ENCODE measurements at regions not wholly inside any gene's neighbourhood (a gene's known extent, or its start where the extent isn't known, plus 50 kb on each side); places are given as distances from the start of the nearest gene placed in this dataset.
A peak's percentile ranks its signal among the peaks of the same experiment; 100 is the strongest.

DNA sequence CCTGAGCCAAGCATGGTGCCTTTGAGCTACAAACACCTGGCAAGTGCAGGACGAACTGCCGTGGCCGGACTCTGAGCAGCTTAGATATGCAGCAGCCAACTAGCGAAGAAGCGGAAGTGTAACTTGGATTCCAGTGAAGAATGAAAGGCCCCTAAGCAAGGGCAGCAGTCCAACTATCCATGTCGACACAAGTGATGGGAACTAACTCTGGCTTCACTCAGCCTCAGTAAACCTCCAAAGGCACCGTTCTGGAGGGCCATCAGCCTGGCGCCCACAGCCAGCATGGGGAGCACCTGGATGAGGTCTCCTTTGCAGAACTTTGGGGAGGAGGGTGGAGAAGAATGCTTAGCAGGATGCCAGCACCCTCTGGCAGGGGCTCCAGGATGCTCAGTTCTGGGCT is 78.4 kb upstream of the MLN start:
- no peaks in the 10 kb centered on the region for H3K36me3 ChIP-seq (ENCODE audit: control insufficient read depth in 2 of 3, insufficient read depth in 3 of 3, low read length in 3 of 3)
- no peak overlapping the region for H3K27ac ChIP-seq (ENCODE audit: low read depth in 2 of 2, low read length in 2 of 2)
- TF ChIP-seq, protein P1, sequence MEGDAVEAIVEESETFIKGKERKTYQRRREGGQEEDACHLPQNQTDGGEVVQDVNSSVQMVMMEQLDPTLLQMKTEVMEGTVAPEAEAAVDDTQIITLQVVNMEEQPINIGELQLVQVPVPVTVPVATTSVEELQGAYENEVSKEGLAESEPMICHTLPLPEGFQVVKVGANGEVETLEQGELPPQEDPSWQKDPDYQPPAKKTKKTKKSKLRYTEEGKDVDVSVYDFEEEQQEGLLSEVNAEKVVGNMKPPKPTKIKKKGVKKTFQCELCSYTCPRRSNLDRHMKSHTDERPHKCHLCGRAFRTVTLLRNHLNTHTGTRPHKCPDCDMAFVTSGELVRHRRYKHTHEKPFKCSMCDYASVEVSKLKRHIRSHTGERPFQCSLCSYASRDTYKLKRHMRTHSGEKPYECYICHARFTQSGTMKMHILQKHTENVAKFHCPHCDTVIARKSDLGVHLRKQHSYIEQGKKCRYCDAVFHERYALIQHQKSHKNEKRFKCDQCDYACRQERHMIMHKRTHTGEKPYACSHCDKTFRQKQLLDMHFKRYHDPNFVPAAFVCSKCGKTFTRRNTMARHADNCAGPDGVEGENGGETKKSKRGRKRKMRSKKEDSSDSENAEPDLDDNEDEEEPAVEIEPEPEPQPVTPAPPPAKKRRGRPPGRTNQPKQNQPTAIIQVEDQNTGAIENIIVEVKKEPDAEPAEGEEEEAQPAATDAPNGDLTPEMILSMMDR (IDR thresholded peaks at IDR 0.05; ENCODE audit: borderline replicate concordance, extremely low read depth, insufficient read depth) = no peak
- DNase-seq (no peak), FAIRE-seq (no peak)
- no peaks in the 10 kb centered on the region for H3K4me1 ChIP-seq (ENCODE audit: control insufficient read depth in 2 of 3, insufficient read depth in 2 of 3, low read depth in 1 of 3, low read length in 3 of 3)
- H3K9me3 ChIP-seq (ENCODE audit: control insufficient read depth in 2 of 3, insufficient read depth in 1 of 3, low read length in 3 of 3) = no peaks in the 10 kb centered on the region
- intact Hi-C loops (cut with DNase I) = no loop called here
- H3K9ac ChIP-seq (ENCODE audit: low read length in 3 of 3) = no peak overlapping the region
- no peaks in the 10 kb centered on the region for H3K27me3 ChIP-seq (ENCODE audit: control insufficient read depth, insufficient read depth, low read length)
- H3K4me3 ChIP-seq (ENCODE audit: low read length in 3 of 3) = no peak overlapping the region

DNA sequence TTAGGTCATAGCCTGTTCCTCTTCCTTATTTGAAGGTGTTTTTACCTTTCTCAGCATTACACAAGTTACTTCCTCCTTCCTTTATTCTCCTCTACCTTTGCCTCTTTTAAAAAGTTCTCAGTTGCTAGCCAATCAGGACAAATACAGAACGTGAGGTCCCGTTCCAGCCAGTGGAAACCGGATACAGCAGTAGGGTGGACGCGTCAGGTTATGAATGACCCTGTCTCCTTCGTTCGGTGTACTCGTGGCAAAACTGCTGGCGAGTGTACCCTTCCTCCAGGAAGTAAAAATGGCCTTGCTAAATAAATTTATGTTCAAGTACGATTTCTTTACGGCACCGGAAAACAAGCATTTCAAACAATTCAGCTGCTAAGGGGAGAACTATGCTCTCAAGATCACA is 77.0 kb upstream of the MLN start:
- H3K27ac ChIP-seq (ENCODE audit: low read depth in 2 of 2, low read length in 2 of 2) = no peak overlapping the region
- H3K9ac ChIP-seq (ENCODE audit: low read length in 3 of 3) = no peak overlapping the region
- intact Hi-C loops (cut with DNase I) = no loop called here
- no peak for FAIRE-seq
- TF ChIP-seq, protein P1 (IDR thresholded peaks at IDR 0.05; ENCODE audit: borderline replicate concordance, extremely low read depth, insufficient read depth) = no peak
- no peak overlapping the region for H3K4me3 ChIP-seq (ENCODE audit: low read length in 3 of 3)
- no peaks in the 10 kb centered on the region for H3K9me3 ChIP-seq (ENCODE audit: control insufficient read depth in 2 of 3, insufficient read depth in 1 of 3, low read length in 3 of 3)
- no peaks in the 10 kb centered on the region for H3K27me3 ChIP-seq (ENCODE audit: control insufficient read depth, insufficient read depth, low read length)
- peak in 4 of 5 donors; percentile 14 to 58 (median 38) for DNase-seq
- no peaks in the 10 kb centered on the region for H3K4me1 ChIP-seq (ENCODE audit: control insufficient read depth in 2 of 3, insufficient read depth in 2 of 3, low read depth in 1 of 3, low read length in 3 of 3)
- H3K36me3 ChIP-seq (ENCODE audit: control insufficient read depth in 2 of 3, insufficient read depth in 3 of 3, low read length in 3 of 3) = no peaks in the 10 kb centered on the region

DNA sequence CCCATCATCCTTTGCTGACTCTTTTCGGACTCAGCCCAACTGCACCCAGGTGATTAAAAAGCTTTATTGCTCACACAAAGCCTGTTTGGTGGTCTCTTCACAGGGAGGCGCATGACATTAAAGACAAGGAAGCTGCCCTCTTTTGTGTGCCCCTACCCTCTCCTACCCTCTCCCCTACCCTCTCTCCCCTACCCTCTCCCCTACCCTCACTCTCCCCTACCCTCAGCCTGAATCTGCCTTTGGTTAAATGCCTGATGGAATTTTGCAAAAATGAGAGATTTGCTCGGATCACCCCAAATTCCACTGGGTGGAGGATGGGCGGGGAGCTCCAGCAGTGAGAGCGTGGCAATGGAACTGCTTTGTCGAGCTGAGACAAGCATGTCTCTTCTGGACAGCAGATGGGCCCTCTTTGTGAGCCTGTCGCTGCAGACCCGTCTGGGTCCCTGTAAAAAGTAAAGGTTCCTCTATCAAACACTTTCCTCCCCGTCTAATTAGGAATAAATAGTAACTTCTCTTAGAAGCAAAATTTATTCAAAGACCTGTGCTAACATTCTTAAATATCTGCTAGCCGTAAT is 76.4 kb upstream of the MLN start:
- intact Hi-C loops (cut with DNase I) = no loop called here
- Histone ChIP-seq H3K27ac (ENCODE audit: low read depth in 2 of 2, low read length in 2 of 2) (no peak overlapping the region), H3K4me1 (ENCODE audit: control insufficient read depth in 2 of 3, insufficient read depth in 2 of 3, low read depth in 1 of 3, low read length in 3 of 3) (no peaks in the 10 kb centered on the region), H3K36me3 (ENCODE audit: control insufficient read depth in 2 of 3, insufficient read depth in 3 of 3, low read length in 3 of 3) (no peaks in the 10 kb centered on the region), H3K27me3 (ENCODE audit: control insufficient read depth, insufficient read depth, low read length) (no peaks in the 10 kb centered on the region), H3K4me3 (ENCODE audit: low read length in 3 of 3) (no peak overlapping the region), H3K9me3 (ENCODE audit: control insufficient read depth in 2 of 3, insufficient read depth in 1 of 3, low read length in 3 of 3) (no peaks in the 10 kb centered on the region), H3K9ac (ENCODE audit: low read length in 3 of 3) (no peak overlapping the region)
- DNase-seq = no peak
- no peak for FAIRE-seq
- TF ChIP-seq, protein P1 (IDR thresholded peaks at IDR 0.05; ENCODE audit: borderline replicate concordance, extremely low read depth, insufficient read depth) = no peak

DNA sequence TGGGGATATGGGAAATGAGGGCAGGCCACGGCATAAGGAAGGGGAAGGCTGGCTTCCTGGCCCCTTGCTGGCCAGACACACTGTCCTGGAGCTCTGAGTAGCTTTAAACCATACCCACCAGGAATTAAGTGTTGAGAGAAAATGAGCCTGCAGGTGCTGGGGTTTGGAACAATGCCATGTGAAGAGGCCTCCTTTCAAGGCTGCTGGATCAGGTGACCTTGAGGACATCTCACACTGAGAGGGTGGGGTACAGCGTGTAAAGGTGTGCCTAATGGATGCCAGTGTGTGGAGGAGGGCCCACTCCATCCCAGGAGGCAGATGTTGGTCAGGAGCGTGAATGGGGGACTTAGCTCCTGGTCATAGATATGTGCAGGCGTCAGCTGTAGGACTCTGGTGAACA is 74.8 kb upstream of the MLN start:
- DNase-seq = peak in 1 of 5 donors; percentile 31
- Histone ChIP-seq H3K4me3 (ENCODE audit: low read length in 3 of 3) (no peak overlapping the region), H3K9me3 (ENCODE audit: control insufficient read depth in 2 of 3, insufficient read depth in 1 of 3, low read length in 3 of 3) (no peaks in the 10 kb centered on the region), H3K27ac (ENCODE audit: low read depth in 2 of 2, low read length in 2 of 2) (no peak overlapping the region), H3K4me1 (ENCODE audit: control insufficient read depth in 2 of 3, insufficient read depth in 2 of 3, low read depth in 1 of 3, low read length in 3 of 3) (no peaks in the 10 kb centered on the region), H3K9ac (ENCODE audit: low read length in 3 of 3) (no peak overlapping the region), H3K36me3 (ENCODE audit: control insufficient read depth in 2 of 3, insufficient read depth in 3 of 3, low read length in 3 of 3) (no peaks in the 10 kb centered on the region), H3K27me3 (ENCODE audit: control insufficient read depth, insufficient read depth, low read length) (no peaks in the 10 kb centered on the region)
- intact Hi-C loops (cut with DNase I) = no loop called here
- TF ChIP-seq, protein P1 (IDR thresholded peaks at IDR 0.05; ENCODE audit: borderline replicate concordance, extremely low read depth, insufficient read depth) = no peak
- no peak for FAIRE-seq

Data from kidney (tissue), 13 donors.